Eye (tissue), 1 donor: ENCODE measurements at regions not wholly inside any gene's neighbourhood (a gene's known extent, or its start where the extent isn't known, plus 50 kb on each side); places are given as distances from the start of the nearest gene placed in this dataset.

Source experiments
- DNase-seq: peaks from one replicate; pipeline ENCODE4 v3.0.0-alpha.2; 2015

DNA sequence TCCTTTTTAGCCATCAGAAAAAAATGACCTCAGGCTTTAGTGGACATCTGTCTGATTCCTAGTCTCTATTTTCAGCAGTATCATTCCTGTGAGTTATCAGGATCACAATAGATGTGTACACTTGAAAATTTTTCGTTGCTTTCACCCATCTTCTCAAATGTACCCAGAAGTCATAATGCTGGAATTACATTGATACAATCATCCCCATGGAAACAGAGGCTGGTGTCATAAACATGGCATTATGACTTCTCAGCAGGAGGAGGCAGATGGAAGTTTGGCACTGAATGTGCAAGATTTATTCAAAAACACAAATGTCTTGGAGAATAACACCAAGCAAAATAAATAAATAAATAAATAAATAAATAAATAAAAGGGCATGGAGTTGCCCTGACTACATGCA lies 292.5 kb downstream of the PHKB start:
- DNase-seq: no peak
